GM12878 (cell line): ENCODE measurements at regions not wholly inside any gene's neighbourhood (a gene's known extent, or its start where the extent isn't known, plus 50 kb on each side); places are given as distances from the start of the nearest gene placed in this dataset.

Experiments
- CBFB ChIP-seq: IDR thresholded peaks from 2 replicates; pipeline ENCODE4 v1.6.1; 2016; ENCODE audit warnings: antibody characterized with exemption, low read depth
- RFX5 ChIP-seq: IDR thresholded peaks from 2 replicates; pipeline ENCODE4 v1.6.1; 2011; ENCODE audit warnings: low read depth, low read length, improper control_type of control experiment
- TF ChIP-seq, protein P1 (sequence below), 3 experiments: IDR thresholded peaks in 2 of 3; conservative IDR thresholded peaks in 1 of 3; 2 replicates each; pipeline ENCODE4 v1.5.1; 2011; ENCODE audit warnings: low read depth in 3 of 3, low read length in 3 of 3, mild to moderate bottlenecking in 3 of 3, control low read depth in 2 of 3, moderate library complexity in 2 of 3, inconsistent platforms in 1 of 3, mixed read lengths in 1 of 3; ENCODE audit not compliant: control insufficient read depth in 2 of 3, insufficient read depth in 1 of 3; ENCODE audit errors: extremely low read depth in 1 of 3

DNA sequence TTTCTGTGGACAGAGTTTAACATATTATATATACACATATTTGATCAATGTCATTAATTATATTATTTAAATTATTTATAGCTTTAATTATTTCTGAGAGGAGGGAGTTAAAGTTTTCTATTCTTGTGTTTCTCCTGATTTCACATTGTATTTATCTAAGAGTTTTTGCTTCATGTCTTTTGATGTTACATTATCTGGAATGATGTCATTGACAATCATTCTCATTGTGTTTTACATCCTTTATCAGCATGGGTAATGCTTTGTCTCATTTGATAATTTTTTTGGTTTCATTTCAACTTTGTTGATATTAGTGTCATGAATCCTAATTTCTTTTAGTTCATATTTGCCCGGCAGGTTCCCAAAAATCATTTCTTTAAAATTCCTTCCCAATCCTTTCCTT is 56.7 kb upstream of the TOX2 start:
- TF ChIP-seq, protein P1, sequence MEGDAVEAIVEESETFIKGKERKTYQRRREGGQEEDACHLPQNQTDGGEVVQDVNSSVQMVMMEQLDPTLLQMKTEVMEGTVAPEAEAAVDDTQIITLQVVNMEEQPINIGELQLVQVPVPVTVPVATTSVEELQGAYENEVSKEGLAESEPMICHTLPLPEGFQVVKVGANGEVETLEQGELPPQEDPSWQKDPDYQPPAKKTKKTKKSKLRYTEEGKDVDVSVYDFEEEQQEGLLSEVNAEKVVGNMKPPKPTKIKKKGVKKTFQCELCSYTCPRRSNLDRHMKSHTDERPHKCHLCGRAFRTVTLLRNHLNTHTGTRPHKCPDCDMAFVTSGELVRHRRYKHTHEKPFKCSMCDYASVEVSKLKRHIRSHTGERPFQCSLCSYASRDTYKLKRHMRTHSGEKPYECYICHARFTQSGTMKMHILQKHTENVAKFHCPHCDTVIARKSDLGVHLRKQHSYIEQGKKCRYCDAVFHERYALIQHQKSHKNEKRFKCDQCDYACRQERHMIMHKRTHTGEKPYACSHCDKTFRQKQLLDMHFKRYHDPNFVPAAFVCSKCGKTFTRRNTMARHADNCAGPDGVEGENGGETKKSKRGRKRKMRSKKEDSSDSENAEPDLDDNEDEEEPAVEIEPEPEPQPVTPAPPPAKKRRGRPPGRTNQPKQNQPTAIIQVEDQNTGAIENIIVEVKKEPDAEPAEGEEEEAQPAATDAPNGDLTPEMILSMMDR (IDR thresholded peaks at IDR 0.05 in 2 of 3, conservative IDR thresholded peaks at IDR 0.05 in 1 of 3; ENCODE audit: control insufficient read depth in 2 of 3, extremely low read depth in 1 of 3, insufficient read depth in 1 of 3, low read depth in 3 of 3, low read length in 3 of 3), result no peak
- TF ChIP-seq RFX5 (no peak), CBFB (no peak)
